GM12864 (cell line): ENCODE measurements at regions not wholly inside any gene's neighbourhood (a gene's known extent, or its start where the extent isn't known, plus 50 kb on each side); places are given as distances from the start of the nearest gene placed in this dataset.

Experiments used
- DNase-seq: peaks from one replicate; pipeline ENCODE4 v3.0.0-alpha.2; 2011; ENCODE audit warnings: low read depth
- H3K4me3 ChIP-seq: 2 replicates; pipeline ENCODE4 v1.5.1; 2011; ENCODE audit warnings: mild to moderate bottlenecking, low read depth, low read length, control low read depth
- CTCF ChIP-seq: IDR thresholded peaks from 2 replicates; pipeline ENCODE4 v1.5.1; 2011; ENCODE audit warnings: low read depth, mild to moderate bottlenecking, moderate library complexity, low read length, control low read depth, inconsistent platforms; ENCODE audit errors: missing control alignments

DNA sequence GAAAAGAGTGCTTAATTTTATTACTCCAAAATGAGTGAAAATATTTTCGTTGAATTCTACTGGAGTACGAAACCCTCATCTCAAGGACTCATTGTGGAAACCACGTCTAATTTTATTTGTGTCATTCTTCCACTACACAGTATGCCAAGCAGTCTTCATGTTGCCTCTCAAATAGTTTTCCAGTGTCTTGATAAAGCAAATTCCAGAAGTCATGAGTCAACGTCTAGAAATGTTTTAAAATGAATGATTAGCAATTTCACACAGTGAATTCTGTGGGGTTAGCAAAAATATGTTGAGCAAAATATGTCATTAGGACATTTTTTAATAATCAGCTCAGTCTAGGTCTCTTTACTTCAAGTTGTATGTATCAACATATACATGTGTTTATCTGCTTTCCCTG, 865.5 kb downstream of the DSC3 start:
- DNase-seq, result no peak
- no peak for TF ChIP-seq CTCF
- no peak overlapping the region for H3K4me3 ChIP-seq

DNA sequence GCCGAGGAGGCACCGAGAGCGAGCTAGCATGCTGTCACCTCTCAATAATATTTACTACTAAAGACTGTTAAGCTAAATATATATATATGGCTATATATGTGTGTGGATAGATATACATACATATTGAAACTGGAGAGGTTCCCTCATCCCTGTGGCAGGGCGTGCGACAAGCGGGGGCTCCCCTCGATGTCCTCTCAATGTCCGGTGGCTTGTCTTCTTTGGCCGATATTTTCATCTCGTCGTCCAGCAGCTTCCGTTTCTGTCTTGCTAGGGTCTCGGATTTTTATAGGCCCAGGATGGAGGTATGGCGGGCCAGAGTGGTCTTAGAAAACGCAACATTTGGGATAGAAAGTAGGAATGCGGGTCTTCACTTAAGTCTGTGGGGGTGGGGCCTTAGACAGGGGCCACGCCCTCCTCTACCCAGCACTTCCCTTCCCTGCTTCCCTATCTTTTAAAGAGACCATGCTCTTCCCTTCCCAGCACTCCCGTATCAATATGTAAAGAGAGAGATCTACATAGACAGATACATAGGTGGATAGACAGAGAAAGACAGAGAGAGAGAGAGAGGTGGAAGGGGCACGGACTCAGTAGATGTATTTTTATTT, 866.8 kb downstream of the DSC3 start:
- no peak for TF ChIP-seq CTCF
- no peak for DNase-seq

GRCh38 chr18:30175061-30175574, 867.4 kb downstream of the DSC3 start:
- no peak overlapping the region for H3K4me3 ChIP-seq
- no peak for TF ChIP-seq CTCF
- no peak for DNase-seq

More for the DNA sequence above, 866.8 kb downstream of the DSC3 start:
- H3K4me3 ChIP-seq, result no peak overlapping the region

- DNase-seq, result no peak
- no peak for TF ChIP-seq CTCF
- H3K4me3 ChIP-seq, result no peak overlapping the region
These were observed 879.0 kb downstream of the DSC3 start for GRCh38 chr18:30163573-30163972.

DNA sequence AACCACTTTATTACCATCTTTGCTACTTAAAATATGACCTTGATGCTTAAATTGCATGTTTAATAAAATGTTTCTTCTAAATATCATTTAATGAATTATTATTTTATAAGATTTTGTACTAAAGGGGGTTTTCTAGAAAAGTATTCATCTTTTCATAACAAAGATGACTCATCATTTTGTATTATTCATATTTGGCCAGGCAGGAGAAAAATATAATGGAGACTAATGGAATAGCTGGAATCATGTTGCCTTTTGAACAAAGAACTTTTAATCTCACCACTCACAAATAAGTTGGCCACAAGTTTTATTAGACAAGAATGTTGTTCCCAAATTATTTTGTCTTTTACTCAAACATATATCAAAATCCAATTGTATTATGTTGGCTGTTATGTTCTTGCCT, 882.4 kb downstream of the DSC3 start:
- no peak overlapping the region for H3K4me3 ChIP-seq
- no peak for TF ChIP-seq CTCF
- DNase-seq, result no peak

DNA sequence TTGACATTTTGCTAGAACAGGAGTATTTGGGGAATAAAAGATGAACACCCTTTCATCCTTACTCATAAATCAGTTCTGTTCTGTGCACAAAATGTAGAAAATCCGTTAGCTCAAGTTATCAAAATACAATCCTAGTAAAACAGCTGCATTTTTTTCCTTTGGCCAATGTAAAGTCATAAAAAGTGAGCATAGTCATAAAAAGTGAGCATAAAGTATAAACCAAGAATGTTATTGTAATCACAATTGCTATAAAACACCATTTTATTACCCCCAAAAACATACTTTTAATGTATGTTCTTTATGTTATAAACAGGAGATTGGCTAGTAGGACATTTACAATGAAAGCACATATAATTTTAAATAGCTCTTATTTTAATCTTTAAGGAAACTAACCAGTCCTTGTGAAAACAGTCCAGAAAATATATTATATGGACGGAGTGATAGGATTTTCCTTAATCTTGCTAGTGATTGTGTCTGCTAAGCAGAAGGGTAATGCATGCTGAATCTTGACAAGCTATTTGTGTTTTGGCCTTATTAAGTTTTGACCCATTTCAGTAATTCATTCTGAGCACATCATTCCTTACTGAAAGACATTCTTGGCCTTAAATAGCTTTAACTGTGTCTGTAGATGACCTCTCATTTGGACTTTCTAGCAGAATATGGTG, 891.8 kb downstream of the DSC3 start:
- no peak overlapping the region for H3K4me3 ChIP-seq
- TF ChIP-seq CTCF, result no peak
- DNase-seq, result no peak

DNA sequence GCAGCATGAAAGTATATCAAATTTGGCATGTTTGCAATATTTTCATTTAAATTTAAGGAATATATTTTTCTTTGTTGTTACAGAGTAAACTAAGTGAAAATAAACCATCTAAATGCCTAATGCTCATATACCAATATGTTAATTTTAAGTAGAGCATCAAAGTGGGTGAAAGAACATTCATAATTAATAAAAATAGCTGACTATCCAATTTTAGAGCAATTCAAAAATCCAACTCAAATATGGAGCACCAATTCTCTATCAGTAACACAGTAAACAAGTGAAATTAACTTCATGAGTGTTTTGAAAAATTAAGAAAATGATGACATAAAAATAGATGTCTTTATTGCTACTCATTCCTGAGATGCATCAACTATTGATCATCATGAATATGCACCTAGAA, 893.0 kb downstream of the DSC3 start:
- no peak for TF ChIP-seq CTCF
- H3K4me3 ChIP-seq, result no peak overlapping the region
- no peak for DNase-seq
